ENCODE measurements at regions not wholly inside any gene's neighbourhood (a gene's known extent, or its start where the extent isn't known, plus 50 kb on each side); places are given as distances from the start of the nearest gene placed in this dataset.
"Not testable (repeated sequence)": the region's sequence is repeated elsewhere in the genome, so short reads cannot be mapped to it uniquely, and the experiment has no call there.

- no TSS peak for BruUV-seq (replicated peaks)
- H3K9me2 ChIP-seq (ENCODE audit: insufficient read depth): no peaks in the 10 kb centered on the region
- no peaks in the 10 kb centered on the region for H3K4me1 ChIP-seq (ENCODE audit: control insufficient read depth in 1 of 2, insufficient read depth in 2 of 2, low read length in 2 of 2)
- ChIA-PET CTCF (no interaction called here), RAD21 (ENCODE audit: low non-redundant PET in 1 of 2, low total read pairs in 2 of 2, uncharacterized antibody in 2 of 2, unreplicated experiment in 2 of 2) (no interaction called here), POLR2A (no interaction called here)
- TF ChIP-seq CTCF (IDR thresholded peaks at IDR 0.05 in 2 of 3, conservative IDR thresholded peaks at IDR 0.05 in 1 of 3; ENCODE audit: borderline replicate concordance in 1 of 3, insufficient read depth in 1 of 3, low read depth in 2 of 3, low read length in 2 of 3) (no peak), YY1 (IDR thresholded peaks at IDR 0.05; ENCODE audit: extremely low read depth, insufficient replicate concordance, low read depth, low read length) (no peak), POLR2AphosphoS5 (IDR thresholded peaks at IDR 0.05; ENCODE audit: low read depth, low read length) (no peak), SP1 (IDR thresholded peaks at IDR 0.05; ENCODE audit: low read depth) (no peak), ZNF274 (IDR thresholded peaks at IDR 0.05; ENCODE audit: low read depth, low read length) (no peak), ZFX (IDR thresholded peaks at IDR 0.05) (no peak), ATF3 (IDR thresholded peaks at IDR 0.05) (no peak), TCF7L2 (IDR thresholded peaks at IDR 0.05; ENCODE audit: borderline replicate concordance, extremely low read depth, insufficient read depth, insufficient read length) (no peak), EZH2phosphoT487 (IDR thresholded peaks at IDR 0.05; ENCODE audit: borderline replicate concordance) (no peak), REST (IDR thresholded peaks at IDR 0.05; ENCODE audit: low read depth) (no peak), EZH2 (IDR thresholded peaks at IDR 0.05) (no peak), MAX (IDR thresholded peaks at IDR 0.05) (no peak)
- H3K27me3 ChIP-seq (ENCODE audit: insufficient read depth, low read length): no peaks in the 10 kb centered on the region
- H2AFZ ChIP-seq (ENCODE audit: low read depth, low read length, poor library complexity, severe bottlenecking): no peak overlapping the region
- H3K9ac ChIP-seq (ENCODE audit: low read length): no peak overlapping the region
- peaks cover 11 to 30% of the 10 kb centered on the region in 2 experiments; a peak in 3 of 4 replicates for H3K9me3 ChIP-seq (ENCODE audit: control insufficient read depth in 1 of 2, insufficient read depth in 1 of 2, low read depth in 1 of 2, low read length in 2 of 2)
- intact Hi-C loops (cut with micrococcal nuclease): no loop called here
- no peak overlapping the region for H3K4me3 ChIP-seq (replicated peaks in 1 of 2; ENCODE audit: low read depth in 1 of 2, low read length in 2 of 2)
- no peaks in the 10 kb centered on the region for H3K79me2 ChIP-seq (ENCODE audit: insufficient read depth, low read length)
- H3K27ac ChIP-seq (ENCODE audit: low read depth, low read length): no peak overlapping the region
- ATAC-seq (no peak), DNase-seq (ENCODE audit: low read depth, low spot score) (no peak)
- no peak overlapping the region for H3K4me2 ChIP-seq (ENCODE audit: low read length)
- no peaks in the 10 kb centered on the region for H4K20me1 ChIP-seq (ENCODE audit: insufficient read depth)
- H3K36me3 ChIP-seq (ENCODE audit: control insufficient read depth in 1 of 2, insufficient read depth in 2 of 2, low read length in 2 of 2): no peaks in the 10 kb centered on the region
Measured at GRCh38 chr10:109237050-109237449, 686.3 kb downstream of the XPNPEP1 start.

GRCh38 chr10:109223533-109223932 is 699.8 kb downstream of the XPNPEP1 start:
- H3K4me1 ChIP-seq (ENCODE audit: control insufficient read depth in 1 of 2, insufficient read depth in 2 of 2, low read length in 2 of 2); RAD21 ChIA-PET (ENCODE audit: low non-redundant PET in 1 of 2, low total read pairs in 2 of 2, uncharacterized antibody in 2 of 2, unreplicated experiment in 2 of 2); H3K36me3 ChIP-seq (ENCODE audit: control insufficient read depth in 1 of 2, insufficient read depth in 2 of 2, low read length in 2 of 2); ATAC-seq; intact Hi-C loops (cut with micrococcal nuclease); H3K9me2 ChIP-seq (ENCODE audit: insufficient read depth); DNase-seq (ENCODE audit: low read depth, low spot score); H3K27me3 ChIP-seq (ENCODE audit: insufficient read depth, low read length); POLR2A ChIA-PET; H2AFZ ChIP-seq (ENCODE audit: low read depth, low read length, poor library complexity, severe bottlenecking); H4K20me1 ChIP-seq (ENCODE audit: insufficient read depth); H3K27ac ChIP-seq (ENCODE audit: low read depth, low read length); H3K4me3 ChIP-seq (replicated peaks in 1 of 2; ENCODE audit: low read depth in 1 of 2, low read length in 2 of 2); H3K9ac ChIP-seq (ENCODE audit: low read length); H3K4me2 ChIP-seq (ENCODE audit: low read length); H3K79me2 ChIP-seq (ENCODE audit: insufficient read depth, low read length); BruUV-seq (replicated peaks); CTCF ChIA-PET: not testable (repeated sequence)
- H3K9me3 ChIP-seq (ENCODE audit: control insufficient read depth in 1 of 2, insufficient read depth in 1 of 2, low read depth in 1 of 2, low read length in 2 of 2): peaks cover 14 to 17% of the 10 kb centered on the region in 2 experiments; a peak in 2 of 4 replicates

Measured in HCT116 (cell line).